Erythroblast (primary cell): ENCODE measurements at regions not wholly inside any gene's neighbourhood (a gene's known extent, or its start where the extent isn't known, plus 50 kb on each side); places are given as distances from the start of the nearest gene placed in this dataset.

Source experiments
- GATA1 ChIP-seq: IDR thresholded peaks from 2 replicates; pipeline ENCODE4 v1.6.1; 2011; ENCODE audit warnings: low read depth, mild to moderate bottlenecking, control low read depth, low read length, moderate library complexity
- POLR2A ChIP-seq: IDR thresholded peaks from 2 replicates; pipeline ENCODE4 v1.6.1; 2011; ENCODE audit warnings: mild to moderate bottlenecking, low read length

GRCh38 chr9:89246840-89247239, 64.2 kb upstream of the CKS2 start:
- TF ChIP-seq POLR2A, result no peak
- TF ChIP-seq GATA1, result no peak
